ENCODE measurements at regions not wholly inside any gene's neighbourhood (a gene's known extent, or its start where the extent isn't known, plus 50 kb on each side); places are given as distances from the start of the nearest gene placed in this dataset.

GRCh38 chr2:19745318-19746136, 156.3 kb downstream of the TTC32 start:
- Histone ChIP-seq H3K4me3 (no peak overlapping the region), H3K9ac (no peak overlapping the region), H4K20me1 (ENCODE audit: insufficient read depth) (no peaks in the 10 kb centered on the region), H2AFZ (no peak overlapping the region), H3K27me3 (replicated peaks; ENCODE audit: insufficient read depth) (no peaks in the 10 kb centered on the region), H3K36me3 (ENCODE audit: low read depth) (no peaks in the 10 kb centered on the region), H3K4me1 (ENCODE audit: insufficient read depth) (0 out of 2 replicates have a peak, but pooled peaks cover 6% of the 10 kb centered on the region), H3K79me2 (ENCODE audit: insufficient read depth) (no peaks in the 10 kb centered on the region), H3K9me2 (ENCODE audit: insufficient read depth) (no peaks in the 10 kb centered on the region), H3K4me2 (ENCODE audit: unreplicated experiment) (no peak overlapping the region), H3K27ac (no peak overlapping the region), H3F3A (ENCODE audit: insufficient read depth) (no peaks in the 10 kb centered on the region), H3K9me3 (ENCODE audit: low read depth) (no peaks in the 10 kb centered on the region)
- 88 to 90% methylated on average over 17 of the region's 17 CpGs for WGBS, 2 experiments (ENCODE audit: low coverage in 1 of 2, low lambda C conversion rate in 2 of 2, missing lambda C conversion rate in 2 of 2)
- in situ Hi-C loops (cut with MboI) = no loop called here
- no peak for TF ChIP-seq EZH2 (IDR thresholded peaks at IDR 0.05; ENCODE audit: insufficient read depth, poor library complexity, severe bottlenecking)
- no peak for TF ChIP-seq EZH2phosphoT487 (IDR thresholded peaks at IDR 0.05; ENCODE audit: insufficient read depth, low read depth)
- DNase-seq = no peak

DNA sequence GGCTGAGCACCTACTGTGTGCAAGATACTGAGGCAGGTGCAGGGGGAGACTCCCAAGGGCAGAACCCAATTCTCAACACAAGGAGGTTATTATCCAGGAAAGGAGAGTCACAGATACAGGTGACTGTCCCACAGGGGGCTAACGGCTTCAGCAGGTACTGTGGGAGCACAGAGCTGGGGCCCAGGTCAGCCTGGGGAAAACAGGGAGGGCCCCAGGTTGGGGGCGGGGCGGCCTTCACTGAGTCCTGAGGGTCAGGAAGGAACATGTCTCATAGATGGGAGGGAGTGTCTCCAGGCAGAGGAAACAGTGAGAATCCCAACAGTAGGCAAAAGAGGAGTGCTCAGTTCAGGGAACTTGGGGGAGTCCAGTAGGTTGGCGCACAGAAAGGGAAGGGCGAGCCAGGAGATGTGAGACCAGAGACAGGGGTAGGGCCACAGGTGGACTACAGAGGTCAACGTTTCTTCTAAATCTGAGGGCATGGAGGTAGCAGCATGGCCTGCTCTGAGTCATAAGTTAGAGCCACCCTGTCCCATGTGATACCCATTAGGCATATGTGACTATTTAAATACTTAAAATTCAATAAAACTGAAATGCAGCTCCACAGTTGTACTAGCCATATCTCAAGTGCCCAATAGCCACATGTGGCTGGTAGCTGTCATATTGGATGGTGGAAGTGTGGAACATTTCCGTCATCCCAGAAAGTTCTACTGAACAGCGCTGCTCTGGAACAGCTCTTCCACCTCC, 157.2 kb downstream of the TTC32 start:
- TF ChIP-seq EZH2phosphoT487 (IDR thresholded peaks at IDR 0.05; ENCODE audit: insufficient read depth, low read depth) (no peak), EZH2 (IDR thresholded peaks at IDR 0.05; ENCODE audit: insufficient read depth, poor library complexity, severe bottlenecking) (no peak)
- DNase-seq = no peak
- 81 to 87% methylated on average over 8 of the region's 8 CpGs for WGBS, 2 experiments (ENCODE audit: low coverage in 1 of 2, low lambda C conversion rate in 2 of 2, missing lambda C conversion rate in 2 of 2)
- Histone ChIP-seq H3K4me1 (ENCODE audit: insufficient read depth) (0 out of 2 replicates have a peak, but pooled peaks cover 6% of the 10 kb centered on the region), H2AFZ (no peak overlapping the region), H3K4me3 (no peak overlapping the region), H3K27ac (no peak overlapping the region), H3K4me2 (ENCODE audit: unreplicated experiment) (no peak overlapping the region), H3K9ac (no peak overlapping the region), H3K9me2 (ENCODE audit: insufficient read depth) (no peaks in the 10 kb centered on the region), H3K79me2 (ENCODE audit: insufficient read depth) (no peaks in the 10 kb centered on the region), H3K9me3 (ENCODE audit: low read depth) (no peaks in the 10 kb centered on the region), H3K27me3 (replicated peaks; ENCODE audit: insufficient read depth) (no peaks in the 10 kb centered on the region), H4K20me1 (ENCODE audit: insufficient read depth) (no peaks in the 10 kb centered on the region), H3F3A (ENCODE audit: insufficient read depth) (no peaks in the 10 kb centered on the region), H3K36me3 (ENCODE audit: low read depth) (no peaks in the 10 kb centered on the region)
- in situ Hi-C loops (cut with MboI) = no loop called here

DNA sequence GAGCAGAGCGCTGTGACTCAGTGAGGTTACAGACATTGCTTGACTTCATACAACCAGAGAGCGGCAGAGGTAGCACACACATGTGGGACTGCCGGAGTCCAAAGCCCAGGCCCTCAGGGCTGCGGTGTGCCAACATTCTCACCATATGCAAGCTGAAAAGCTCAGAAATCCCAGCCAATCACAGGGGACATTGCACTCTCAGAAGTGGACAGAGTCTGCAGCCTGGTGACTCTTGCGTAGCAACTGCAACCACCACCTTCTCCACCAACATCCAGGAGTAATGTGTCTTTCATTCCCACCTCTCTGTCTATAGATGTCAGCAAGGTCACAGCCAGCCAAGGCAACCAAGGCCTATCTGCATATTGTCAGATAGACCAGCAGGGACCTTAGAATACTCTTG, 158.1 kb downstream of the TTC32 start:
- no peak overlapping the region for H3K4me3 ChIP-seq
- no peak for DNase-seq
- H3K9ac ChIP-seq = no peak overlapping the region
- H3K27ac ChIP-seq = no peak overlapping the region
- no peak overlapping the region for H3K4me2 ChIP-seq (ENCODE audit: unreplicated experiment)
- TF ChIP-seq EZH2phosphoT487 (IDR thresholded peaks at IDR 0.05; ENCODE audit: insufficient read depth, low read depth) (no peak), EZH2 (IDR thresholded peaks at IDR 0.05; ENCODE audit: insufficient read depth, poor library complexity, severe bottlenecking) (no peak)
- H3K9me2 ChIP-seq (ENCODE audit: insufficient read depth) = no peaks in the 10 kb centered on the region
- no peaks in the 10 kb centered on the region for H3K27me3 ChIP-seq (replicated peaks; ENCODE audit: insufficient read depth)
- H2AFZ ChIP-seq = no peak overlapping the region
- H3F3A ChIP-seq (ENCODE audit: insufficient read depth) = no peaks in the 10 kb centered on the region
- in situ Hi-C loops (cut with MboI) = no loop called here
- H4K20me1 ChIP-seq (ENCODE audit: insufficient read depth) = no peaks in the 10 kb centered on the region
- peaks cover 15% of the 10 kb centered on the region for H3K4me1 ChIP-seq (ENCODE audit: insufficient read depth)
- H3K79me2 ChIP-seq (ENCODE audit: insufficient read depth) = no peaks in the 10 kb centered on the region
- no peaks in the 10 kb centered on the region for H3K9me3 ChIP-seq (ENCODE audit: low read depth)
- H3K36me3 ChIP-seq (ENCODE audit: low read depth) = no peaks in the 10 kb centered on the region
- 98 to 100% methylated on average over 5 of the region's 5 CpGs for WGBS, 2 experiments (ENCODE audit: low coverage in 1 of 2, low lambda C conversion rate in 2 of 2, missing lambda C conversion rate in 2 of 2)

DNA sequence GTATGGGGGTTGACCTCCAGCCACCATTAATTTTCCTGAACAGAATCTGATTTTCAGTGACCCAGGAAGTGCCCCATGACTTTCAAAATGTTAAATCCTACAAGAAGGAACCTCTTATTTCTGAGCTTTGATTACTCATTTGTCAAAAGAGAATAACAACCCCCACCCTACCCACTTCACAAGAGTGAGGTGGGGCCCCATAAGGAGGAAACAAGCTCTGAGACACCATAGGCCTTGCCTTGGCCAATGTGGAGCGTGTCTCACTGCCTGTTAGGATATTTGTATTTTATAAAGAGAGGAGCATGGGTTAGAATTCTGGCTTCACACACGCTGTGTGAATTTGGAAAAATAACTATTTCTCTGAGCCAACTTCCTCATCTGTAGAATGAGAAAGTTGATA, 158.9 kb downstream of the TTC32 start:
- Histone ChIP-seq H3F3A (ENCODE audit: insufficient read depth) (no peaks in the 10 kb centered on the region), H3K27ac (no peak overlapping the region), H3K9me2 (ENCODE audit: insufficient read depth) (no peaks in the 10 kb centered on the region), H3K4me2 (ENCODE audit: unreplicated experiment) (no peak overlapping the region), H3K9ac (no peak overlapping the region), H2AFZ (no peak overlapping the region), H4K20me1 (ENCODE audit: insufficient read depth) (no peaks in the 10 kb centered on the region), H3K79me2 (ENCODE audit: insufficient read depth) (no peaks in the 10 kb centered on the region), H3K36me3 (ENCODE audit: low read depth) (no peaks in the 10 kb centered on the region), H3K4me1 (ENCODE audit: insufficient read depth) (peaks cover 21% of the 10 kb centered on the region), H3K4me3 (no peak overlapping the region), H3K27me3 (replicated peaks; ENCODE audit: insufficient read depth) (no peaks in the 10 kb centered on the region), H3K9me3 (ENCODE audit: low read depth) (no peaks in the 10 kb centered on the region)
- no peak for DNase-seq
- 84 to 96% methylated on average over 2 of the region's 2 CpGs for WGBS, 2 experiments (ENCODE audit: low coverage in 1 of 2, low lambda C conversion rate in 2 of 2, missing lambda C conversion rate in 2 of 2)
- TF ChIP-seq EZH2phosphoT487 (IDR thresholded peaks at IDR 0.05; ENCODE audit: insufficient read depth, low read depth) = no peak
- TF ChIP-seq EZH2 (IDR thresholded peaks at IDR 0.05; ENCODE audit: insufficient read depth, poor library complexity, severe bottlenecking) = no peak
- in situ Hi-C loops (cut with MboI) = no loop called here
